Mesothelial cell of epicardium (in vitro differentiated cells): ENCODE measurements at regions not wholly inside any gene's neighbourhood (a gene's known extent, or its start where the extent isn't known, plus 50 kb on each side); places are given as distances from the start of the nearest gene placed in this dataset.

ENCODE experiments used
- DNase-seq, 2 experiments: peaks; one replicate each; pipeline ENCODE4 v3.0.0; 2021; ENCODE audit warnings: low spot score in 2 of 2; ENCODE audit not compliant: unreplicated experiment in 2 of 2
- H3K27ac Mint-ChIP-seq: 2 replicates; pipeline ENCODE4 v1.8.0; 2021; ENCODE audit warnings: mixed read lengths
- H3K27me3 Mint-ChIP-seq: 2 replicates; pipeline ENCODE4 v1.8.0; 2021; ENCODE audit warnings: low read depth, mixed read lengths
- H3K36me3 Mint-ChIP-seq: 2 replicates; pipeline ENCODE4 v1.8.0; 2021; ENCODE audit warnings: mixed read lengths
- H3K4me1 Mint-ChIP-seq: 2 replicates; pipeline ENCODE4 v1.8.0; 2021; ENCODE audit warnings: mixed read lengths
- H3K4me3 Mint-ChIP-seq: 2 replicates; pipeline ENCODE4 v1.8.0; 2021; ENCODE audit warnings: mild to moderate bottlenecking, moderate library complexity, mixed read lengths
- H3K9me3 Mint-ChIP-seq: 2 replicates; pipeline ENCODE4 v1.8.0; 2021; ENCODE audit warnings: mixed read lengths
- CTCF ChIP-seq: fragments of 200-600 bp; sonication (generic); IDR thresholded peaks from one replicate; pipeline ENCODE4 v1.5.0; 2021; ENCODE audit warnings: antibody characterized with exemption; ENCODE audit not compliant: unreplicated experiment

- Mint-ChIP-seq H3K4me3 (no peak overlapping the region), H3K9me3 (peaks cover 5% of the 10 kb centered on the region), H3K27me3 (no peaks in the 10 kb centered on the region), H3K36me3 (peaks cover 4% of the 10 kb centered on the region), H3K27ac (no peak overlapping the region), H3K4me1 (peaks cover 13% of the 10 kb centered on the region)
- DNase-seq: no peak
- no peak for TF ChIP-seq CTCF
These were observed 331.5 kb upstream of the IL12A start for GRCh38 chr3:159657176-159657575.

GRCh38 chr3:159657629-159658028 lies 331.0 kb upstream of the IL12A start:
- Mint-ChIP-seq H3K36me3 (peaks cover 6% of the 10 kb centered on the region), H3K9me3 (peaks cover 9% of the 10 kb centered on the region), H3K4me1 (peaks cover 13% of the 10 kb centered on the region), H3K27ac (no peak overlapping the region), H3K4me3 (no peak overlapping the region), H3K27me3 (no peaks in the 10 kb centered on the region)
- TF ChIP-seq CTCF: no peak
- DNase-seq: no peak

- Mint-ChIP-seq H3K9me3 (peaks cover 13% of the 10 kb centered on the region), H3K4me3 (no peak overlapping the region), H3K4me1 (peaks cover 26% of the 10 kb centered on the region), H3K27ac (no peak overlapping the region), H3K36me3 (peaks cover 6% of the 10 kb centered on the region), H3K27me3 (no peaks in the 10 kb centered on the region)
- no peak for DNase-seq
- no peak for TF ChIP-seq CTCF
These were observed 328.3 kb upstream of the IL12A start for GRCh38 chr3:159660326-159660725.

GRCh38 chr3:159660901-159661300 lies 327.7 kb upstream of the IL12A start:
- Mint-ChIP-seq H3K27ac (no peak overlapping the region), H3K36me3 (peaks cover 6% of the 10 kb centered on the region), H3K9me3 (peaks cover 13% of the 10 kb centered on the region), H3K4me1 (peaks cover 31% of the 10 kb centered on the region), H3K27me3 (no peaks in the 10 kb centered on the region), H3K4me3 (no peak overlapping the region)
- no peak for TF ChIP-seq CTCF
- DNase-seq: no peak

- H3K9me3 Mint-ChIP-seq: peaks cover 13% of the 10 kb centered on the region
- no peak for DNase-seq
- TF ChIP-seq CTCF: no peak
- no peak overlapping the region for H3K27ac Mint-ChIP-seq
- H3K4me3 Mint-ChIP-seq: no peak overlapping the region
- H3K36me3 Mint-ChIP-seq: peaks cover 6% of the 10 kb centered on the region
- H3K4me1 Mint-ChIP-seq: peaks cover 33% of the 10 kb centered on the region
- no peaks in the 10 kb centered on the region for H3K27me3 Mint-ChIP-seq
These were observed 326.1 kb upstream of the IL12A start for GRCh38 chr3:159662549-159662948.

GRCh38 chr3:159664006-159664405 lies 324.6 kb upstream of the IL12A start:
- peaks cover 13% of the 10 kb centered on the region for H3K9me3 Mint-ChIP-seq
- no peak overlapping the region for H3K4me3 Mint-ChIP-seq
- no peak for TF ChIP-seq CTCF
- H3K4me1 Mint-ChIP-seq: peaks cover 39% of the 10 kb centered on the region
- H3K36me3 Mint-ChIP-seq: peaks cover 6% of the 10 kb centered on the region
- no peaks in the 10 kb centered on the region for H3K27me3 Mint-ChIP-seq
- peak overlapping the region; percentile 68 for H3K27ac Mint-ChIP-seq
- peak; percentile 29 to 65 for DNase-seq
